SK-N-SH treated with all-trans-retinoic acid at 6 μM for 48 hours (cell line): ENCODE measurements at regions not wholly inside any gene's neighbourhood (a gene's known extent, or its start where the extent isn't known, plus 50 kb on each side); places are given as distances from the start of the nearest gene placed in this dataset.

Source experiments
- ATAC-seq: fragments of 200-7000 bp; cut with Tn5 transposase; 3 replicates; pipeline ENCODE4 v1.9.1; 2020; ENCODE audit warnings: mild to moderate bottlenecking, moderate library complexity
- ARNTL ChIP-seq: fragments of 450-650 bp; formaldehyde crosslinking; IDR thresholded peaks from 2 replicates; pipeline ENCODE4 v1.5.0; 2020; ENCODE audit warnings: low read depth, mild to moderate bottlenecking, moderate library complexity, borderline replicate concordance
- BACH2 ChIP-seq: fragments of 250-450 bp; sonication (Bioruptor Pico); IDR thresholded peaks from 2 replicates; pipeline ENCODE4 v1.9.0; 2021; ENCODE audit warnings: mild to moderate bottlenecking, borderline replicate concordance
- CSDC2 ChIP-seq: fragments of 250-450 bp; sonication (Bioruptor Pico); IDR thresholded peaks from 2 replicates; pipeline ENCODE4 v1.5.0; 2020; ENCODE audit warnings: mild to moderate bottlenecking, moderate library complexity
- ESRRG ChIP-seq: fragments of 250-450 bp; sonication (Bioruptor Pico); IDR thresholded peaks from 2 replicates; pipeline ENCODE4 v1.6.1; 2021; ENCODE audit warnings: mild to moderate bottlenecking
- GLIS3 ChIP-seq: fragments of 250-450 bp; sonication (Bioruptor Pico); IDR thresholded peaks from 2 replicates; pipeline ENCODE4 v1.5.0; 2020; ENCODE audit warnings: mild to moderate bottlenecking, moderate library complexity
- OSR1 ChIP-seq: fragments of 250-450 bp; sonication (Bioruptor Pico); IDR thresholded peaks from 2 replicates; pipeline ENCODE4 v1.8.0; 2022; ENCODE audit warnings: moderate library complexity, mild to moderate bottlenecking, inconsistent platforms
- PPARA ChIP-seq: fragments of 250-450 bp; sonication (Bioruptor Pico); IDR thresholded peaks from 2 replicates; pipeline ENCODE4 v1.5.0; 2020; ENCODE audit warnings: mild to moderate bottlenecking, borderline replicate concordance
- RARB ChIP-seq: fragments of 250-450 bp; sonication (Bioruptor Pico); IDR thresholded peaks from 2 replicates; pipeline ENCODE4 v1.8.0; 2021; ENCODE audit warnings: mild to moderate bottlenecking, moderate library complexity
- SNAI2 ChIP-seq: fragments of 250-450 bp; sonication (Bioruptor Pico); IDR thresholded peaks from 2 replicates; pipeline ENCODE4 v1.5.0; 2020; ENCODE audit warnings: mild to moderate bottlenecking, moderate library complexity
- TCF4 ChIP-seq: fragments of 250-450 bp; sonication (Bioruptor Pico); IDR thresholded peaks from 2 replicates; pipeline ENCODE4 v1.8.0; 2021; ENCODE audit warnings: mild to moderate bottlenecking, moderate library complexity, borderline replicate concordance
- TOX ChIP-seq: fragments of 250-450 bp; sonication (Bioruptor Pico); IDR thresholded peaks from 2 replicates; pipeline ENCODE4 v1.8.0; 2021; ENCODE audit warnings: mild to moderate bottlenecking, moderate library complexity, borderline replicate concordance
- ZC3H10 ChIP-seq: fragments of 250-450 bp; sonication (Bioruptor Pico); IDR thresholded peaks from 2 replicates; pipeline ENCODE4 v1.5.1; 2021; ENCODE audit warnings: mild to moderate bottlenecking, moderate library complexity
- ZFP3 ChIP-seq: fragments of 250-450 bp; sonication (Bioruptor Pico); IDR thresholded peaks from 2 replicates; pipeline ENCODE4 v1.5.0; 2020; ENCODE audit warnings: mild to moderate bottlenecking, moderate library complexity
- ZFP30 ChIP-seq: fragments of 450-650 bp; formaldehyde crosslinking; IDR thresholded peaks from 2 replicates; pipeline ENCODE4 v1.5.0; 2022; ENCODE audit warnings: mild to moderate bottlenecking, moderate library complexity
- ZNF565 ChIP-seq: fragments of 450-650 bp; formaldehyde crosslinking; conservative IDR thresholded peaks from 2 replicates; pipeline ENCODE4 v1.5.0; 2020; ENCODE audit warnings: low read depth, mild to moderate bottlenecking, moderate library complexity
- ZNF70 ChIP-seq: fragments of 450-650 bp; formaldehyde crosslinking; IDR thresholded peaks from 2 replicates; pipeline ENCODE4 v1.5.0; 2020; ENCODE audit warnings: mild to moderate bottlenecking, moderate library complexity
- ZNF8 ChIP-seq: fragments of 450-650 bp; formaldehyde crosslinking; IDR thresholded peaks from 2 replicates; pipeline ENCODE4 v1.5.0; 2020; ENCODE audit warnings: mild to moderate bottlenecking, moderate library complexity
- TF ChIP-seq, protein P1 (sequence below): fragments of 250-450 bp; sonication (Bioruptor Pico); IDR thresholded peaks from 2 replicates; pipeline ENCODE4 v1.5.1; 2020; ENCODE audit warnings: low read depth, mild to moderate bottlenecking, moderate library complexity
- TF ChIP-seq, protein P2 (sequence below): fragments of 250-450 bp; sonication (Bioruptor Pico); IDR thresholded peaks from 2 replicates; pipeline ENCODE4 v1.8.0; 2021; ENCODE audit warnings: low read depth, mild to moderate bottlenecking, moderate library complexity, borderline replicate concordance
- TF ChIP-seq, protein P3 (sequence below): fragments of 250-450 bp; sonication (Bioruptor Pico); IDR thresholded peaks from 2 replicates; pipeline ENCODE4 v1.8.0; 2020; ENCODE audit warnings: mild to moderate bottlenecking, moderate library complexity, borderline replicate concordance
- TF ChIP-seq, protein P4 (sequence below): fragments of 250-450 bp; sonication (Bioruptor Pico); IDR thresholded peaks from 2 replicates; pipeline ENCODE4 v1.5.1; 2021; ENCODE audit warnings: mild to moderate bottlenecking, moderate library complexity
- TF ChIP-seq, protein P5 (sequence below): fragments of 250-450 bp; sonication (Bioruptor Pico); IDR thresholded peaks from 2 replicates; pipeline ENCODE4 v1.5.0; 2020; ENCODE audit warnings: mild to moderate bottlenecking, moderate library complexity

DNA sequence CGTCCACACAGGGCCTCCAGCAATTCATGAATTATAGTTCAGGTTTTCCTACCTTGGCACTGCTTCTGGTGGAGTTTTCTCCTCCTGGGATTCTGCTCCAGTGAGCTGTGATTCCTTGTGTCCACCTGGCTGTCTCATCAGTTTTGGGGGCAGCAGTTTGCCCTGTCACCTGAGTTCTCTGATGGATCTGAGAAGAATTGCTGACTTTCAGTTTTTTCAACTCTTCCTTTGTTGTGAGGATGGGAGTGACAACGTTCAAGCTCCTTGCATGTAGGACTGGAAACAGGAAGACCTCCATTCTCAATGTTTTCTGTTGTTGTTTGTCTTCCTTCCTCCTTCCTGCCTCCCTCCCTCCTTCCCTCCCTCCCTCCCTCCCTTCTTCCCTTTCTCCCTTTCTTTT lies 359.0 kb downstream of the TSN start (continued):
- TF ChIP-seq, protein P1, sequence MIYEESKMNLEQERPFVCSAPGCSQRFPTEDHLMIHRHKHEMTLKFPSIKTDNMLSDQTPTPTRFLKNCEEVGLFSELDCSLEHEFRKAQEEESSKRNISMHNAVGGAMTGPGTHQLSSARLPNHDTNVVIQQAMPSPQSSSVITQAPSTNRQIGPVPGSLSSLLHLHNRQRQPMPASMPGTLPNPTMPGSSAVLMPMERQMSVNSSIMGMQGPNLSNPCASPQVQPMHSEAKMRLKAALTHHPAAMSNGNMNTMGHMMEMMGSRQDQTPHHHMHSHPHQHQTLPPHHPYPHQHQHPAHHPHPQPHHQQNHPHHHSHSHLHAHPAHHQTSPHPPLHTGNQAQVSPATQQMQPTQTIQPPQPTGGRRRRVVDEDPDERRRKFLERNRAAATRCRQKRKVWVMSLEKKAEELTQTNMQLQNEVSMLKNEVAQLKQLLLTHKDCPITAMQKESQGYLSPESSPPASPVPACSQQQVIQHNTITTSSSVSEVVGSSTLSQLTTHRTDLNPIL (CRISPR knock-in tag), result no peak
- TF ChIP-seq GLIS3, result no peak
- TF ChIP-seq ZC3H10 (CRISPR knock-in tag), result no peak

DNA sequence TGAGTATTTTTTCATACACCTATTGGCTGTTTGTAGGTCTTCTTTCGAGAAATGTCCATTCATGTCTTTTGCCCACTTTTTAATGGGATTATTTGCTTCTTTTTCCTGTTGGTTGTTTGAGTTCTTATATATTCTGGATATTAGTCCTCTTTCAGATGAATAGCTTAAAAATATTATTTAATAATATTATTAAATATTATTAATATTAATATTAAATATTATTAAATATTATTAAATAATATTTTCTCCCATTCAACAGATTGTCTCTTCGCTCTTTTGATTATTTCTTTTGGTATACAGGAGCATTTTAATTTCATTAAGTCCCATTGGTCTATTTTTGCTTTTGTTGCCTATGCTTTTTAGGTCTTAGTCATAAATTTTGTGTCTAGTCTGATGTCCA lies 361.9 kb downstream of the TSN start:
- no peak for ATAC-seq
- TF ChIP-seq BACH2 (CRISPR knock-in tag), result no peak
- no peak for TF ChIP-seq ARNTL (CRISPR knock-in tag)
- no peak for TF ChIP-seq ZNF565 (CRISPR knock-in tag)
- TF ChIP-seq OSR1, result no peak
- no peak for TF ChIP-seq TCF4 (CRISPR knock-in tag)
- TF ChIP-seq ZFP3 (CRISPR knock-in tag), result no peak
- TF ChIP-seq TOX (CRISPR knock-in tag), result no peak
- TF ChIP-seq PPARA, result no peak
- TF ChIP-seq CSDC2 (CRISPR knock-in tag), result no peak
- no peak for TF ChIP-seq ZFP30
- TF ChIP-seq, protein P2, sequence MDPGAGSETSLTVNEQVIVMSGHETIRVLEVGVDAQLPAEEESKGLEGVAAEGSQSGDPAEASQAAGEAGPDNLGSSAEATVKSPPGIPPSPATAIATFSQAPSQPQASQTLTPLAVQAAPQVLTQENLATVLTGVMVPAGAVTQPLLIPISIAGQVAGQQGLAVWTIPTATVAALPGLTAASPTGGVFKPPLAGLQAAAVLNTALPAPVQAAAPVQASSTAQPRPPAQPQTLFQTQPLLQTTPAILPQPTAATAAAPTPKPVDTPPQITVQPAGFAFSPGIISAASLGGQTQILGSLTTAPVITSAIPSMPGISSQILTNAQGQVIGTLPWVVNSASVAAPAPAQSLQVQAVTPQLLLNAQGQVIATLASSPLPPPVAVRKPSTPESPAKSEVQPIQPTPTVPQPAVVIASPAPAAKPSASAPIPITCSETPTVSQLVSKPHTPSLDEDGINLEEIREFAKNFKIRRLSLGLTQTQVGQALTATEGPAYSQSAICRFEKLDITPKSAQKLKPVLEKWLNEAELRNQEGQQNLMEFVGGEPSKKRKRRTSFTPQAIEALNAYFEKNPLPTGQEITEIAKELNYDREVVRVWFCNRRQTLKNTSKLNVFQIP (CRISPR knock-in tag), result no peak

DNA sequence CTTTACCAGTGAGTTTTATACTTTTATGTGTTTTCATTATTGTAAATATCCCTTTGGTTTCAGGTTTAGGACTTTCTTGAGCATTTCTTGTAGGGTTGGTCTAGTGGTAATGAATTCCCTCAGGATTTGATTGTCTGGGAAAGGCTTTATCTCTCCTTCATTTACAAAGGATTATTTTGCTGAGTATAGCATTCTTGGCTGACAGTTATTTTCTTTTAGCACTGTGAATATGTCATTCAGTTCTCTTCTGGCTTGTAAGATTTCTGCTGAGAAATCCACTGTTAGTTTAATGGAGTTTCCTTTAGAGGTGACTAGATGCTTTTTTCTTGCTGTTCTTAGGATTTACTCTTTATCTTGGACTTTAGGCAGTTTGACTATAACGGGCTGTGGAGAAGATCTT lies 373.9 kb downstream of the TSN start:
- ATAC-seq, result no peak
- TF ChIP-seq ZNF8 (CRISPR knock-in tag) (no peak), BACH2 (CRISPR knock-in tag) (no peak), ZNF70 (no peak), GLIS3 (no peak), TCF4 (CRISPR knock-in tag) (no peak), RARB (CRISPR knock-in tag) (no peak), CSDC2 (CRISPR knock-in tag) (no peak), ESRRG (no peak), ZNF565 (CRISPR knock-in tag) (no peak), ARNTL (CRISPR knock-in tag) (no peak), SNAI2 (CRISPR knock-in tag) (no peak), ZFP3 (CRISPR knock-in tag) (no peak), ZC3H10 (CRISPR knock-in tag) (no peak), TOX (CRISPR knock-in tag) (no peak), ZFP30 (no peak)
- TF ChIP-seq, protein P3, sequence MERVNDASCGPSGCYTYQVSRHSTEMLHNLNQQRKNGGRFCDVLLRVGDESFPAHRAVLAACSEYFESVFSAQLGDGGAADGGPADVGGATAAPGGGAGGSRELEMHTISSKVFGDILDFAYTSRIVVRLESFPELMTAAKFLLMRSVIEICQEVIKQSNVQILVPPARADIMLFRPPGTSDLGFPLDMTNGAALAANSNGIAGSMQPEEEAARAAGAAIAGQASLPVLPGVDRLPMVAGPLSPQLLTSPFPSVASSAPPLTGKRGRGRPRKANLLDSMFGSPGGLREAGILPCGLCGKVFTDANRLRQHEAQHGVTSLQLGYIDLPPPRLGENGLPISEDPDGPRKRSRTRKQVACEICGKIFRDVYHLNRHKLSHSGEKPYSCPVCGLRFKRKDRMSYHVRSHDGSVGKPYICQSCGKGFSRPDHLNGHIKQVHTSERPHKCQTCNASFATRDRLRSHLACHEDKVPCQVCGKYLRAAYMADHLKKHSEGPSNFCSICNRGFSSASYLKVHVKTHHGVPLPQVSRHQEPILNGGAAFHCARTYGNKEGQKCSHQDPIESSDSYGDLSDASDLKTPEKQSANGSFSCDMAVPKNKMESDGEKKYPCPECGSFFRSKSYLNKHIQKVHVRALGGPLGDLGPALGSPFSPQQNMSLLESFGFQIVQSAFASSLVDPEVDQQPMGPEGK, result no peak
- TF ChIP-seq, protein P1 (CRISPR knock-in tag), result no peak
- TF ChIP-seq, protein P4, sequence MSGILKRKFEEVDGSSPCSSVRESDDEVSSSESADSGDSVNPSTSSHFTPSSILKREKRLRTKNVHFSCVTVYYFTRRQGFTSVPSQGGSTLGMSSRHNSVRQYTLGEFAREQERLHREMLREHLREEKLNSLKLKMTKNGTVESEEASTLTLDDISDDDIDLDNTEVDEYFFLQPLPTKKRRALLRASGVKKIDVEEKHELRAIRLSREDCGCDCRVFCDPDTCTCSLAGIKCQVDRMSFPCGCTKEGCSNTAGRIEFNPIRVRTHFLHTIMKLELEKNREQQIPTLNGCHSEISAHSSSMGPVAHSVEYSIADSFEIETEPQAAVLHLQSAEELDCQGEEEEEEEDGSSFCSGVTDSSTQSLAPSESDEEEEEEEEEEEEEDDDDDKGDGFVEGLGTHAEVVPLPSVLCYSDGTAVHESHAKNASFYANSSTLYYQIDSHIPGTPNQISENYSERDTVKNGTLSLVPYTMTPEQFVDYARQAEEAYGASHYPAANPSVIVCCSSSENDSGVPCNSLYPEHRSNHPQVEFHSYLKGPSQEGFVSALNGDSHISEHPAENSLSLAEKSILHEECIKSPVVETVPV (CRISPR knock-in tag), result no peak
- TF ChIP-seq, protein P5, sequence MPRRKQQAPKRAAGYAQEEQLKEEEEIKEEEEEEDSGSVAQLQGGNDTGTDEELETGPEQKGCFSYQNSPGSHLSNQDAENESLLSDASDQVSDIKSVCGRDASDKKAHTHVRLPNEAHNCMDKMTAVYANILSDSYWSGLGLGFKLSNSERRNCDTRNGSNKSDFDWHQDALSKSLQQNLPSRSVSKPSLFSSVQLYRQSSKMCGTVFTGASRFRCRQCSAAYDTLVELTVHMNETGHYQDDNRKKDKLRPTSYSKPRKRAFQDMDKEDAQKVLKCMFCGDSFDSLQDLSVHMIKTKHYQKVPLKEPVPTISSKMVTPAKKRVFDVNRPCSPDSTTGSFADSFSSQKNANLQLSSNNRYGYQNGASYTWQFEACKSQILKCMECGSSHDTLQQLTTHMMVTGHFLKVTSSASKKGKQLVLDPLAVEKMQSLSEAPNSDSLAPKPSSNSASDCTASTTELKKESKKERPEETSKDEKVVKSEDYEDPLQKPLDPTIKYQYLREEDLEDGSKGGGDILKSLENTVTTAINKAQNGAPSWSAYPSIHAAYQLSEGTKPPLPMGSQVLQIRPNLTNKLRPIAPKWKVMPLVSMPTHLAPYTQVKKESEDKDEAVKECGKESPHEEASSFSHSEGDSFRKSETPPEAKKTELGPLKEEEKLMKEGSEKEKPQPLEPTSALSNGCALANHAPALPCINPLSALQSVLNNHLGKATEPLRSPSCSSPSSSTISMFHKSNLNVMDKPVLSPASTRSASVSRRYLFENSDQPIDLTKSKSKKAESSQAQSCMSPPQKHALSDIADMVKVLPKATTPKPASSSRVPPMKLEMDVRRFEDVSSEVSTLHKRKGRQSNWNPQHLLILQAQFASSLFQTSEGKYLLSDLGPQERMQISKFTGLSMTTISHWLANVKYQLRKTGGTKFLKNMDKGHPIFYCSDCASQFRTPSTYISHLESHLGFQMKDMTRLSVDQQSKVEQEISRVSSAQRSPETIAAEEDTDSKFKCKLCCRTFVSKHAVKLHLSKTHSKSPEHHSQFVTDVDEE (CRISPR knock-in tag), result no peak
